SU-DHL-6 (cell line): ENCODE measurements at regions not wholly inside any gene's neighbourhood (a gene's known extent, or its start where the extent isn't known, plus 50 kb on each side); places are given as distances from the start of the nearest gene placed in this dataset.

Experiments
- H2AFZ ChIP-seq: fragments of 200-600 bp; sonication (generic); 2 replicates; pipeline ENCODE4 v1.6.1; 2014; ENCODE audit warnings: low read depth, mild to moderate bottlenecking, moderate library complexity, mixed read lengths, antibody characterized with exemption, low read length; ENCODE audit not compliant: severe bottlenecking
- H3F3A ChIP-seq: fragments of 200-600 bp; shearing (Covaris generic); 2 replicates; pipeline ENCODE4 v1.6.0; 2016; ENCODE audit warnings: antibody characterized with exemption, mild to moderate bottlenecking; ENCODE audit not compliant: insufficient read depth
- H3K27ac ChIP-seq: fragments of 200-600 bp; sonication (generic); 2 replicates; pipeline ENCODE4 v1.5.1; 2016; ENCODE audit warnings: low read depth, mild to moderate bottlenecking, low read length, moderate library complexity, mixed read lengths
- H3K27me3 ChIP-seq: fragments of 200-600 bp; sonication (generic), shearing (Covaris generic); 2 replicates; pipeline ENCODE4 v1.6.0; 2014; ENCODE audit warnings: mild to moderate bottlenecking, low read length
- H3K36me3 ChIP-seq: fragments of 200-600 bp; sonication (generic); 2 replicates; pipeline ENCODE4 v1.6.1; 2014; ENCODE audit warnings: mild to moderate bottlenecking, low read length, mixed read lengths
- H3K4me2 ChIP-seq: fragments of 300-600, 200-600 bp; shearing (Covaris generic), sonication (generic); 2 replicates; pipeline ENCODE4 v1.6.0; 2014; ENCODE audit warnings: low read length, low read depth, mild to moderate bottlenecking; ENCODE audit not compliant: poor library complexity, severe bottlenecking
- H3K4me3 ChIP-seq: fragments of 200-600 bp; sonication (generic); 2 replicates; pipeline ENCODE4 v1.5.1; 2014; ENCODE audit warnings: antibody characterized with exemption, low read length, mild to moderate bottlenecking, mixed read lengths; ENCODE audit not compliant: insufficient read depth, poor library complexity, severe bottlenecking
- H3K79me2 ChIP-seq: fragments of 200-600 bp; sonication (generic); 2 replicates; pipeline ENCODE4 v1.6.1; 2014; ENCODE audit warnings: mild to moderate bottlenecking, low read length, moderate library complexity; ENCODE audit not compliant: insufficient read depth
- H3K9ac ChIP-seq: fragments of 200-600 bp; sonication (generic); 2 replicates; pipeline ENCODE4 v1.7.0; 2014; ENCODE audit warnings: mild to moderate bottlenecking, low read length
- H3K9me2 ChIP-seq: fragments of 200-600 bp; sonication (generic); replicated peaks from 2 replicates; pipeline ENCODE4 v1.6.1; 2014; ENCODE audit warnings: low read length; ENCODE audit not compliant: insufficient read depth
- H3K9me3 ChIP-seq: fragments of 200-600 bp; sonication (generic); 2 replicates; pipeline ENCODE4 v1.6.1; 2014; ENCODE audit warnings: low read length, mixed read lengths; ENCODE audit not compliant: insufficient read depth
- H4K20me1 ChIP-seq: fragments of 200-600 bp; sonication (generic); 2 replicates; pipeline ENCODE4 v1.6.1; 2014; ENCODE audit warnings: low read depth, mild to moderate bottlenecking, antibody characterized with exemption, low read length, moderate library complexity, mixed read lengths
- EZH2phosphoT487 ChIP-seq: fragments of 200-600 bp; sonication (generic), shearing (Covaris generic); conservative IDR thresholded peaks from 2 replicates; pipeline ENCODE4 v1.6.1; 2018; ENCODE audit warnings: mild to moderate bottlenecking, antibody characterized with exemption, low read length, moderate library complexity, mixed read lengths
- TF ChIP-seq, protein P1 (sequence below): fragments of 200-600 bp; sonication (generic); IDR thresholded peaks from one replicate; pipeline ENCODE4 v1.5.1; 2017; ENCODE audit warnings: antibody characterized with exemption, mild to moderate bottlenecking, low read length, moderate library complexity; ENCODE audit not compliant: insufficient read depth, poor library complexity, severe bottlenecking

GRCh38 chr6:138643210-138643609 is 130.4 kb upstream of the CCDC28A start:
- no peaks in the 10 kb centered on the region for H3K79me2 ChIP-seq
- H3K36me3 ChIP-seq, result no peaks in the 10 kb centered on the region
- H3K4me3 ChIP-seq, result no peak overlapping the region
- no peaks in the 10 kb centered on the region for H3K9me2 ChIP-seq
- H3K27ac ChIP-seq, result no peak overlapping the region
- TF ChIP-seq, protein P1, sequence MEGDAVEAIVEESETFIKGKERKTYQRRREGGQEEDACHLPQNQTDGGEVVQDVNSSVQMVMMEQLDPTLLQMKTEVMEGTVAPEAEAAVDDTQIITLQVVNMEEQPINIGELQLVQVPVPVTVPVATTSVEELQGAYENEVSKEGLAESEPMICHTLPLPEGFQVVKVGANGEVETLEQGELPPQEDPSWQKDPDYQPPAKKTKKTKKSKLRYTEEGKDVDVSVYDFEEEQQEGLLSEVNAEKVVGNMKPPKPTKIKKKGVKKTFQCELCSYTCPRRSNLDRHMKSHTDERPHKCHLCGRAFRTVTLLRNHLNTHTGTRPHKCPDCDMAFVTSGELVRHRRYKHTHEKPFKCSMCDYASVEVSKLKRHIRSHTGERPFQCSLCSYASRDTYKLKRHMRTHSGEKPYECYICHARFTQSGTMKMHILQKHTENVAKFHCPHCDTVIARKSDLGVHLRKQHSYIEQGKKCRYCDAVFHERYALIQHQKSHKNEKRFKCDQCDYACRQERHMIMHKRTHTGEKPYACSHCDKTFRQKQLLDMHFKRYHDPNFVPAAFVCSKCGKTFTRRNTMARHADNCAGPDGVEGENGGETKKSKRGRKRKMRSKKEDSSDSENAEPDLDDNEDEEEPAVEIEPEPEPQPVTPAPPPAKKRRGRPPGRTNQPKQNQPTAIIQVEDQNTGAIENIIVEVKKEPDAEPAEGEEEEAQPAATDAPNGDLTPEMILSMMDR, result no peak
- TF ChIP-seq EZH2phosphoT487, result no peak
- H3K9me3 ChIP-seq, result no peaks in the 10 kb centered on the region
- no peaks in the 10 kb centered on the region for H3F3A ChIP-seq
- no peak overlapping the region for H3K9ac ChIP-seq
- no peak overlapping the region for H3K4me2 ChIP-seq
- no peaks in the 10 kb centered on the region for H4K20me1 ChIP-seq
- no peaks in the 10 kb centered on the region for H3K27me3 ChIP-seq
- H2AFZ ChIP-seq, result no peak overlapping the region

DNA sequence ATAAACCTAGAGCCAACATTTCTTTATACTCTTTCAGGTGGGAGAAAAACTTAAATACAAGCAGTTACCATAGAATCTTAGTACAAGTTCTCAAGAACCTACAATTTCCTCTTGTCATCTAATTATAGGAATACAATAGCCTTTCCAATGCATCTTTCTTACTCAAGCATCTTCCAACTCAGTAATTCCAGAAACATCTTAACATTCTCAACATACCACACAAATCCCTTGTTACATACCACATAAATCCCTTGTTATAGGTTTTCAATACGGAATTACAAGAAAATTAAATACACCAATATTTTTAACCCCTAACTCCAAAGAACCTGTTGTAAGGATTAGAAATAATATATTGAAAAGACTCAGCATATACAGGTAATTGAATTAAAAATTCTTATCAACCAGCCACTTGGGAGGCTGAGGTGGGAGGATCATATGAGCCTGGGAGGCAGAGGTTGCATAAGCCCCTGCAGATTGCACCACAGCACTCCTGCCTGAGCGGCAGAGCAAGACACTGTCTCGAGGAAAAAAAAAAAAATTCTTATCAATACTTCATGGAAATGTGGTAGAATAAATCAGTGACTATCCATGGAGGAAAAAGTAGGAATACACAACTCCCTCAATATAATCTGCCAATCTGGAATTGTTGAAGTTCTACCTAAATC is 127.5 kb upstream of the CCDC28A start:
- Histone ChIP-seq H3K79me2 (no peaks in the 10 kb centered on the region), H3F3A (no peaks in the 10 kb centered on the region), H3K9me3 (no peaks in the 10 kb centered on the region), H3K4me3 (no peak overlapping the region), H3K9ac (no peak overlapping the region), H3K36me3 (no peaks in the 10 kb centered on the region), H3K9me2 (no peaks in the 10 kb centered on the region), H3K27me3 (no peaks in the 10 kb centered on the region), H3K27ac (no peak overlapping the region), H2AFZ (no peak overlapping the region), H3K4me2 (no peak overlapping the region), H4K20me1 (no peaks in the 10 kb centered on the region)
- TF ChIP-seq, protein P1, result no peak
- TF ChIP-seq EZH2phosphoT487, result no peak

GRCh38 chr6:138647006-138647405 is 126.6 kb upstream of the CCDC28A start:
- TF ChIP-seq, protein P1, result no peak
- TF ChIP-seq EZH2phosphoT487, result no peak
- H3K4me2 ChIP-seq, result no peak overlapping the region
- H3K27me3 ChIP-seq, result no peaks in the 10 kb centered on the region
- H3K4me3 ChIP-seq, result no peak overlapping the region
- no peaks in the 10 kb centered on the region for H3K9me2 ChIP-seq
- H3K9me3 ChIP-seq, result no peaks in the 10 kb centered on the region
- H3K9ac ChIP-seq, result no peak overlapping the region
- no peaks in the 10 kb centered on the region for H4K20me1 ChIP-seq
- H3F3A ChIP-seq, result no peaks in the 10 kb centered on the region
- no peak overlapping the region for H3K27ac ChIP-seq
- H3K36me3 ChIP-seq, result no peaks in the 10 kb centered on the region
- no peaks in the 10 kb centered on the region for H3K79me2 ChIP-seq
- H2AFZ ChIP-seq, result no peak overlapping the region
